CD14-positive monocyte (primary cell): ENCODE measurements at regions not wholly inside any gene's neighbourhood (a gene's known extent, or its start where the extent isn't known, plus 50 kb on each side); places are given as distances from the start of the nearest gene placed in this dataset.

Experiments used
- DNase-seq, 3 donors: peaks; one replicate each; pipeline ENCODE4 v3.0.0-alpha.2; 2011 to 2022
- H2AFZ ChIP-seq: 2 replicates; pipeline ENCODE4 v1.6.0; 2012; ENCODE audit warnings: mild to moderate bottlenecking, low read depth, low read length, inconsistent platforms; ENCODE audit not compliant: insufficient read depth, poor library complexity, severe bottlenecking
- H3K27ac ChIP-seq, 2 donors: 1 replicate in 1 of 2; 2 replicates in 1 of 2; pipeline ENCODE4 v1.5.1; 2012 to 2013; ENCODE audit warnings: low read length in 2 of 2, control low read depth in 1 of 2, inconsistent platforms in 1 of 2, low read depth in 1 of 2, mild to moderate bottlenecking in 1 of 2
- H3K27me3 ChIP-seq, 2 donors: one replicate each; pipeline versions ENCODE4 v1.6.0 to v1.6.1; 2011 to 2013; ENCODE audit warnings: low read length in 2 of 2; ENCODE audit not compliant: control insufficient read depth in 2 of 2, insufficient read depth in 2 of 2
- H3K36me3 ChIP-seq, 2 donors: replicated peaks in 1 of 2; 1 replicate in 1 of 2; 2 replicates in 1 of 2; pipeline versions ENCODE4 v1.5.1 to v1.6.1; 2012 to 2013; ENCODE audit warnings: low read length in 2 of 2, control low read depth in 1 of 2, inconsistent platforms in 1 of 2, mild to moderate bottlenecking in 1 of 2; ENCODE audit not compliant: insufficient read depth in 2 of 2, control insufficient read depth in 1 of 2
- H3K4me1 ChIP-seq, 2 donors: 1 replicate in 1 of 2; 2 replicates in 1 of 2; pipeline versions ENCODE4 v1.5.1 to v1.6.1; 2012 to 2013; ENCODE audit warnings: low read length in 2 of 2, control low read depth in 1 of 2, inconsistent platforms in 1 of 2, mild to moderate bottlenecking in 1 of 2, moderate library complexity in 1 of 2; ENCODE audit not compliant: insufficient read depth in 2 of 2, control insufficient read depth in 1 of 2
- H3K4me2 ChIP-seq: replicated peaks from 2 replicates; pipeline ENCODE3; 2012; ENCODE audit warnings: low read length, moderate library complexity, mild to moderate bottlenecking; ENCODE audit not compliant: poor library complexity, severe bottlenecking; ENCODE audit errors: extremely low read depth
- H3K4me3 ChIP-seq, 3 experiments: fragments of 200-600 bp in 1 of 3; sonication (generic) in 1 of 3; replicated peaks in 1 of 3; 1 replicate in 2 of 3; 2 replicates in 1 of 3; pipeline ENCODE4 v1.5.1; 2011 to 2013; ENCODE audit warnings: low read length in 3 of 3, mild to moderate bottlenecking in 3 of 3, control low read depth in 2 of 3, low read depth in 2 of 3, inconsistent platforms in 1 of 3, moderate library complexity in 1 of 3
- H3K79me2 ChIP-seq: 2 replicates; pipeline ENCODE4 v1.6.0; 2012; ENCODE audit warnings: mild to moderate bottlenecking, control low read depth, inconsistent platforms, low read length, moderate library complexity; ENCODE audit not compliant: insufficient read depth
- H3K9ac ChIP-seq: 2 replicates; pipeline ENCODE4 v1.6.0; 2017; ENCODE audit warnings: low read length, mild to moderate bottlenecking; ENCODE audit not compliant: insufficient read depth, poor library complexity, severe bottlenecking
- H3K9me3 ChIP-seq, 2 donors: replicated peaks in 1 of 2; 1 replicate in 1 of 2; 2 replicates in 1 of 2; pipeline versions ENCODE4 v1.5.1 to v1.6.1; 2012 to 2013; ENCODE audit warnings: low read length in 2 of 2, control low read depth in 1 of 2; ENCODE audit not compliant: control insufficient read depth in 1 of 2, insufficient read depth in 1 of 2
- H4K20me1 ChIP-seq: 2 replicates; pipeline ENCODE4 v1.6.0; 2012; ENCODE audit warnings: mild to moderate bottlenecking, low read length, control low read depth, moderate library complexity; ENCODE audit not compliant: insufficient read depth
- H3K27ac Mint-ChIP-seq, 7 donors: one replicate each; pipeline ENCODE4 v1.8.0; 2020; ENCODE audit warnings: mild to moderate bottlenecking in 7 of 7, mixed read lengths in 7 of 7, moderate library complexity in 6 of 7, inconsistent platforms in 2 of 7
- H3K27me3 Mint-ChIP-seq, 3 donors: one replicate each; pipeline ENCODE4 v1.8.0; 2021 to 2022; ENCODE audit warnings: low read depth in 3 of 3, mild to moderate bottlenecking in 3 of 3, mixed read lengths in 3 of 3, moderate library complexity in 3 of 3, inconsistent platforms in 1 of 3
- H3K36me3 Mint-ChIP-seq, 2 donors: one replicate each; pipeline ENCODE4 v1.8.0; 2020; ENCODE audit warnings: mixed read lengths in 2 of 2, inconsistent platforms in 1 of 2, mild to moderate bottlenecking in 1 of 2
- H3K4me1 Mint-ChIP-seq: one replicate; pipeline ENCODE4 v1.8.0; 2020; ENCODE audit warnings: mild to moderate bottlenecking, mixed read lengths
- H3K4me3 Mint-ChIP-seq, 2 donors: one replicate each; pipeline ENCODE4 v1.8.0; 2020; ENCODE audit warnings: mild to moderate bottlenecking in 2 of 2, mixed read lengths in 2 of 2, moderate library complexity in 1 of 2
- H3K9me3 Mint-ChIP-seq, 7 donors: one replicate each; pipeline ENCODE4 v1.8.0; 2020 to 2022; ENCODE audit warnings: mixed read lengths in 7 of 7, mild to moderate bottlenecking in 6 of 7, moderate library complexity in 6 of 7, inconsistent platforms in 2 of 7
- WGBS: methylation state at CpG from one replicate; pipeline ENCODE4 v1.1.5; 2013; ENCODE audit warnings: missing lambda C conversion rate; ENCODE audit not compliant: insufficient coverage; 5-methylcytosine and 5-hydroxymethylcytosine counted together
- intact Hi-C, 2 donors: fragments of 100-400 bp; cut with micrococcal nuclease; formaldehyde crosslinking; loops; one replicate each; pipeline versions ENCODE4 v1.15.0 to v1.15.1; 2023
- TF ChIP-seq, protein P1 (sequence below): fragments of 200-600 bp; IDR thresholded peaks from one replicate; pipeline ENCODE4 v1.8.0; 2022; ENCODE audit warnings: antibody characterized with exemption, mild to moderate bottlenecking

DNA sequence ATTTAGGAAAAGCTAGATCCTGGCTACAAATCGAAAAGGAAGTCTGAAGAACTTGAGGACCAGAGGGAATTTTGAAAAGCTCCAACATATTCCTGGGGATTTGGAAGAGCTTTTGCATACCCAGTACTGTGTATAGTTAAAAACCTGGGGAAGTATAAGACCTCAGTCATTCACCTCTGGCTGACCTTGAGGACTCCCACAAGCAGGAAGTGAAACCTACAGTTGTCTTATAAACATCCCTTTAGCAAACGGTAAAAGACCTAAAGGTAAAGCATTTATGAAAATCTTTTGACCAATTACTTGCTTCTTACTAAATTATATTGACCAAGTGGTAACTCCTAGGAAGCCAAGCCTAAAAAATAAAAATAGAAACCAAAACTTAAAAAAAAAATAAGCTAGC, 175.0 kb downstream of the HAO1 start:
- Histone ChIP-seq H3K4me2 (no peak overlapping the region), H3K9ac (no peak overlapping the region), H3K4me3 (no peak overlapping the region), H2AFZ (no peak overlapping the region), H3K27ac (no peak overlapping the region), H3K79me2 (no peaks in the 10 kb centered on the region), H3K36me3 (no peaks in the 10 kb centered on the region), H3K9me3 (no peaks in the 10 kb centered on the region), H3K4me1 (no peaks in the 10 kb centered on the region), H3K27me3 (no peaks in the 10 kb centered on the region), H4K20me1 (no peaks in the 10 kb centered on the region)
- Mint-ChIP-seq H3K4me3 (no peak overlapping the region), H3K36me3 (no peaks in the 10 kb centered on the region), H3K4me1 (no peaks in the 10 kb centered on the region), H3K27ac (no peak overlapping the region), H3K27me3 (peaks cover 0 to 4% (median 0%) of the 10 kb centered on the region in 3 donors), H3K9me3 (no peaks in the 10 kb centered on the region)
- no CpG with 5 or more reads among the region's 2 CpGs for WGBS
- no peak for DNase-seq
- TF ChIP-seq, protein P1, sequence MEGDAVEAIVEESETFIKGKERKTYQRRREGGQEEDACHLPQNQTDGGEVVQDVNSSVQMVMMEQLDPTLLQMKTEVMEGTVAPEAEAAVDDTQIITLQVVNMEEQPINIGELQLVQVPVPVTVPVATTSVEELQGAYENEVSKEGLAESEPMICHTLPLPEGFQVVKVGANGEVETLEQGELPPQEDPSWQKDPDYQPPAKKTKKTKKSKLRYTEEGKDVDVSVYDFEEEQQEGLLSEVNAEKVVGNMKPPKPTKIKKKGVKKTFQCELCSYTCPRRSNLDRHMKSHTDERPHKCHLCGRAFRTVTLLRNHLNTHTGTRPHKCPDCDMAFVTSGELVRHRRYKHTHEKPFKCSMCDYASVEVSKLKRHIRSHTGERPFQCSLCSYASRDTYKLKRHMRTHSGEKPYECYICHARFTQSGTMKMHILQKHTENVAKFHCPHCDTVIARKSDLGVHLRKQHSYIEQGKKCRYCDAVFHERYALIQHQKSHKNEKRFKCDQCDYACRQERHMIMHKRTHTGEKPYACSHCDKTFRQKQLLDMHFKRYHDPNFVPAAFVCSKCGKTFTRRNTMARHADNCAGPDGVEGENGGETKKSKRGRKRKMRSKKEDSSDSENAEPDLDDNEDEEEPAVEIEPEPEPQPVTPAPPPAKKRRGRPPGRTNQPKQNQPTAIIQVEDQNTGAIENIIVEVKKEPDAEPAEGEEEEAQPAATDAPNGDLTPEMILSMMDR = no peak
- intact Hi-C loops = no loop called here

DNA sequence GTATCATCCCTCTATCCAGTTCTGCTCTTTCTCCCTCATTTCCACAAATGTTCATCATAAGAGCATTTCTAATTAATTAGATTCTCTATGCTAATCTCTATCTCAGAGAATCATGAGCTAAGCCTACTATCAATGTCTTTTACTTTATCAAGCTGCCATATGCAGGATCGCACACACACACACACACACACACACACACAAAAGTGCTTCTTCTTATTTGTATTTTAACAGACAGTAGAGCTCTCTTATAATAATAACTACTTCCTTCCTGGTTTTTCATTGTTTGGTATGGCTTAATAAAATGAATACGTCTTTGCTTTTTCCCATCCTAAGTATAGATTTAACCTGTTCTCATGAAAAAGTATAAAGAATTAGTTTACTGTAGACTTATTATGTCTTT, 170.2 kb downstream of the HAO1 start:
- Histone ChIP-seq H3K27ac (no peak overlapping the region), H3K36me3 (no peaks in the 10 kb centered on the region), H3K27me3 (no peaks in the 10 kb centered on the region), H3K9ac (no peak overlapping the region), H3K4me3 (no peak overlapping the region), H4K20me1 (no peaks in the 10 kb centered on the region), H3K9me3 (no peaks in the 10 kb centered on the region), H3K79me2 (no peaks in the 10 kb centered on the region), H2AFZ (no peak overlapping the region), H3K4me1 (no peaks in the 10 kb centered on the region), H3K4me2 (no peak overlapping the region)
- H3K4me1 Mint-ChIP-seq = no peaks in the 10 kb centered on the region
- no CpG with 5 or more reads among the region's 2 CpGs for WGBS
- intact Hi-C loops = no loop called here
- H3K9me3 Mint-ChIP-seq = no peaks in the 10 kb centered on the region
- TF ChIP-seq, protein P1 = no peak
- H3K27ac Mint-ChIP-seq = no peak overlapping the region
- DNase-seq = no peak
- no peaks in the 10 kb centered on the region for H3K36me3 Mint-ChIP-seq
- no peaks in the 10 kb centered on the region for H3K27me3 Mint-ChIP-seq
- H3K4me3 Mint-ChIP-seq = no peak overlapping the region
